ENCODE measurements at regions not wholly inside any gene's neighbourhood (a gene's known extent, or its start where the extent isn't known, plus 50 kb on each side); places are given as distances from the start of the nearest gene placed in this dataset.

GRCh38 chr6:43869079-43869710 lies 99.2 kb downstream of the VEGFA start:
- TF ChIP-seq POLR2A (IDR thresholded peaks at IDR 0.05) (no peak), CTCF (IDR thresholded peaks at IDR 0.05) (no peak)
